ENCODE measurements at regions not wholly inside any gene's neighbourhood (a gene's known extent, or its start where the extent isn't known, plus 50 kb on each side); places are given as distances from the start of the nearest gene placed in this dataset.

DNA sequence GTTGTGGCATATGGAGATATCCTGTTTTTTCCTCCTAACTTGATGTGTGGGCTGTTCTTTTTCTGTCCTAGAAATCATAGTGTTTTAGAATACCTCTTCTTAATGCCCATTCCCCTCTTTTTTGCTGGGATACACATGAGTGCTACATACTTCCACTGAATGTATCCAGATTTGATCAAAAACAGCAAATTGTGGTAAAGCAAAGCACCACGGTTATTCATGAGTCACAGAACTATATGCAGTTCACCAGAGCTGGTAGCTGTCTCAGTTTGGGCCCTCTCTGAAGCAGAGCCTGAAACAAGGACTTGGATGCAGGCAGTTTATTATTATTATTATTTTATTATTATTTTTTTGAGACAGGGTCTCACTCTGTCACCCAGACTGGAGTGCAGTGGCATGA is 69.9 kb upstream of the CTLA4 start:
- Histone ChIP-seq H3K4me2 (ENCODE audit: unreplicated experiment) (peak overlapping the region; percentile 8), H3K9ac (no peak overlapping the region), H3K9me3 (ENCODE audit: low read depth) (no peaks in the 10 kb centered on the region), H3K27ac (peak overlapping the region; percentile 14; the same call in 1 of the 2 replicates), H3K4me3 (no peak overlapping the region), H3K9me2 (ENCODE audit: insufficient read depth) (no peaks in the 10 kb centered on the region), H3F3A (ENCODE audit: insufficient read depth) (peaks cover 20% of the 10 kb centered on the region), H2AFZ (peak overlapping the region; percentile 56), H3K4me1 (ENCODE audit: insufficient read depth) (peaks cover 35% of the 10 kb centered on the region), H3K27me3 (replicated peaks; ENCODE audit: insufficient read depth) (no peaks in the 10 kb centered on the region), H3K79me2 (ENCODE audit: insufficient read depth) (no peaks in the 10 kb centered on the region), H3K36me3 (ENCODE audit: low read depth) (no peaks in the 10 kb centered on the region), H4K20me1 (ENCODE audit: insufficient read depth) (no peaks in the 10 kb centered on the region)
- TF ChIP-seq EZH2 (IDR thresholded peaks at IDR 0.05; ENCODE audit: insufficient read depth, poor library complexity, severe bottlenecking) (no peak), EZH2phosphoT487 (IDR thresholded peaks at IDR 0.05; ENCODE audit: insufficient read depth, low read depth) (no peak)
- 29 to 41% methylated on average over 1 of the region's 1 CpG for WGBS, 2 experiments (ENCODE audit: low coverage in 1 of 2, low lambda C conversion rate in 2 of 2, missing lambda C conversion rate in 2 of 2)
- DNase-seq, result peak; percentile 69
- in situ Hi-C loops (cut with MboI), result no loop called here

- Histone ChIP-seq H3K4me2 (ENCODE audit: unreplicated experiment) (no peak overlapping the region), H3K9ac (no peak overlapping the region), H3K27me3 (replicated peaks; ENCODE audit: insufficient read depth) (no peaks in the 10 kb centered on the region), H3K9me3 (ENCODE audit: low read depth) (no peaks in the 10 kb centered on the region), H3F3A (ENCODE audit: insufficient read depth) (peaks cover 27% of the 10 kb centered on the region), H3K79me2 (ENCODE audit: insufficient read depth) (no peaks in the 10 kb centered on the region), H3K4me3 (no peak overlapping the region), H4K20me1 (ENCODE audit: insufficient read depth) (no peaks in the 10 kb centered on the region), H3K36me3 (ENCODE audit: low read depth) (no peaks in the 10 kb centered on the region), H3K9me2 (ENCODE audit: insufficient read depth) (no peaks in the 10 kb centered on the region), H2AFZ (no peak overlapping the region), H3K4me1 (ENCODE audit: insufficient read depth) (peaks cover 43% of the 10 kb centered on the region), H3K27ac (no peak overlapping the region)
- TF ChIP-seq EZH2phosphoT487 (IDR thresholded peaks at IDR 0.05; ENCODE audit: insufficient read depth, low read depth) (no peak), EZH2 (IDR thresholded peaks at IDR 0.05; ENCODE audit: insufficient read depth, poor library complexity, severe bottlenecking) (no peak)
- 95 to 97% methylated on average over 9 of the region's 9 CpGs for WGBS, 2 experiments (ENCODE audit: low coverage in 1 of 2, low lambda C conversion rate in 2 of 2, missing lambda C conversion rate in 2 of 2)
- DNase-seq, result no peak
- in situ Hi-C loops (cut with MboI), result no loop called here
Observed at GRCh38 chr2:203798296-203799087, 69.1 kb upstream of the CTLA4 start.

DNA sequence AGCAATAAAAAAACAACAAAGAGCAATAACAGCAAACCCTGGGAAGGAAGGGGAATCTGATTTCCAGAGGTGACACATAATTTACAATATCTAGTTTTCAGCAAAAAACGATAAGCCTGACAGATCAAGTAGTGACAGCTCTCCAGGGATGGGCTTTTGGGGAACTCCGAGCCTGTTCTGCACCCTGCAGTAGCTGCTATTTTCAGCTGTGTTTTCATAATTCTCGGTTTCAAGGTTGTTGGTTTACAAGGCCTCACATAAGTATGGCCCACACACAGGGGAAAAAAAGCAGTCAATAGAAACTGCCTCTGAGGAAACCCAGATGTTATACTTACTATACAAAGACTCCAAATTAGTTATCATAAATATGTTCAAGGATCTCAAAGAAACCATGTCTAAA is 67.7 kb upstream of the CTLA4 start:
- no peaks in the 10 kb centered on the region for H3K36me3 ChIP-seq (ENCODE audit: low read depth)
- H3K79me2 ChIP-seq (ENCODE audit: insufficient read depth), result no peaks in the 10 kb centered on the region
- in situ Hi-C loops (cut with MboI), result loop anchor here (10.0 to 25.0 kb wide), 2 partner anchors 115 to 313 kb away; no protein-coding TSS in a partner anchor
- peaks cover 37% of the 10 kb centered on the region for H3F3A ChIP-seq (ENCODE audit: insufficient read depth)
- DNase-seq, result no peak
- H3K27ac ChIP-seq, result no peak overlapping the region
- H4K20me1 ChIP-seq (ENCODE audit: insufficient read depth), result no peaks in the 10 kb centered on the region
- H2AFZ ChIP-seq, result no peak overlapping the region
- TF ChIP-seq EZH2 (IDR thresholded peaks at IDR 0.05; ENCODE audit: insufficient read depth, poor library complexity, severe bottlenecking), result no peak
- TF ChIP-seq EZH2phosphoT487 (IDR thresholded peaks at IDR 0.05; ENCODE audit: insufficient read depth, low read depth), result no peak
- H3K27me3 ChIP-seq (replicated peaks; ENCODE audit: insufficient read depth), result no peaks in the 10 kb centered on the region
- 87 to 90% methylated on average over 3 of the region's 3 CpGs for WGBS, 2 experiments (ENCODE audit: low coverage in 1 of 2, low lambda C conversion rate in 2 of 2, missing lambda C conversion rate in 2 of 2)
- no peak overlapping the region for H3K4me2 ChIP-seq (ENCODE audit: unreplicated experiment)
- no peaks in the 10 kb centered on the region for H3K9me3 ChIP-seq (ENCODE audit: low read depth)
- no peak overlapping the region for H3K4me3 ChIP-seq
- H3K9ac ChIP-seq, result no peak overlapping the region
- H3K9me2 ChIP-seq (ENCODE audit: insufficient read depth), result no peaks in the 10 kb centered on the region
- H3K4me1 ChIP-seq (ENCODE audit: insufficient read depth), result peaks cover 53% of the 10 kb centered on the region

- Histone ChIP-seq H3K9ac (no peak overlapping the region), H4K20me1 (ENCODE audit: insufficient read depth) (no peaks in the 10 kb centered on the region), H3K27ac (peak overlapping the region; percentile 99), H3K36me3 (ENCODE audit: low read depth) (no peaks in the 10 kb centered on the region), H3K4me3 (no peak overlapping the region), H3K4me2 (ENCODE audit: unreplicated experiment) (no peak overlapping the region), H3K79me2 (ENCODE audit: insufficient read depth) (no peaks in the 10 kb centered on the region), H3K9me3 (ENCODE audit: low read depth) (no peaks in the 10 kb centered on the region), H3K27me3 (replicated peaks; ENCODE audit: insufficient read depth) (no peaks in the 10 kb centered on the region), H2AFZ (no peak overlapping the region), H3F3A (ENCODE audit: insufficient read depth) (peaks cover 46% of the 10 kb centered on the region), H3K9me2 (ENCODE audit: insufficient read depth) (no peaks in the 10 kb centered on the region), H3K4me1 (ENCODE audit: insufficient read depth) (peaks cover 58% of the 10 kb centered on the region)
- no peak for DNase-seq
- in situ Hi-C loops (cut with MboI), result loop anchor here (10.0 to 25.0 kb wide), 2 partner anchors 116 to 313 kb away; no protein-coding TSS in a partner anchor
- no peak for TF ChIP-seq EZH2phosphoT487 (IDR thresholded peaks at IDR 0.05; ENCODE audit: insufficient read depth, low read depth)
- 100% methylated on average over 4 of the region's 4 CpGs for WGBS, 2 experiments (ENCODE audit: low coverage in 1 of 2, low lambda C conversion rate in 2 of 2, missing lambda C conversion rate in 2 of 2)
Observed at GRCh38 chr2:203800783-203801182, 66.8 kb upstream of the CTLA4 start.

Data from GM23248 (cell line).